Loucy (cell line): ENCODE measurements at regions not wholly inside any gene's neighbourhood (a gene's known extent, or its start where the extent isn't known, plus 50 kb on each side); places are given as distances from the start of the nearest gene placed in this dataset.

Experiments used
- EZH2phosphoT487 ChIP-seq: fragments of 200-600 bp; IDR thresholded peaks from 2 replicates; pipeline ENCODE4 v1.6.1; 2018; ENCODE audit warnings: antibody characterized with exemption, mild to moderate bottlenecking, moderate library complexity, borderline replicate concordance
- TF ChIP-seq, protein P1 (sequence below): fragments of 200-600 bp; sonication (generic); conservative IDR thresholded peaks from 2 replicates; pipeline ENCODE4 v1.5.1; 2014; ENCODE audit warnings: mild to moderate bottlenecking, antibody characterized with exemption, low read length

DNA sequence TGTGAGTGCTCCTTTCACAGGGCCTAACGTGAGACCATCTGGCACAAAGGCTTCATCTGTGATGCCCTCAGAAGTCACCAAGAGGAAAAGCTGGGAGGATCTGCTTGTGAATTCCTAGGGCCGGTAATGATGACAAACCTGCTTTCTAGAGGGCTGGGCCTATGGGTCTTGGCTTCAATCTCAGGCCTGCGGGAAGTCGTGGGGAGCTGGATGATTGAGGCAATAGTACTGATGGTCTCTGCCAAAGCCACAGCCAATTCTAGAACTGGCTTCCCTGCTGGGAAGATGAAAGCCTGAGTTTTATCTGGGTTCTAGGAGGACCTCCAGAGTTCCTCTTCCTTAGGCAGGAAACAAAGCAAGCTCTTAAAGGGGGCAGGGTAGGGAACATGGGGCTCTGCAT lies 102.7 kb downstream of the TMEM215 start:
- TF ChIP-seq, protein P1, sequence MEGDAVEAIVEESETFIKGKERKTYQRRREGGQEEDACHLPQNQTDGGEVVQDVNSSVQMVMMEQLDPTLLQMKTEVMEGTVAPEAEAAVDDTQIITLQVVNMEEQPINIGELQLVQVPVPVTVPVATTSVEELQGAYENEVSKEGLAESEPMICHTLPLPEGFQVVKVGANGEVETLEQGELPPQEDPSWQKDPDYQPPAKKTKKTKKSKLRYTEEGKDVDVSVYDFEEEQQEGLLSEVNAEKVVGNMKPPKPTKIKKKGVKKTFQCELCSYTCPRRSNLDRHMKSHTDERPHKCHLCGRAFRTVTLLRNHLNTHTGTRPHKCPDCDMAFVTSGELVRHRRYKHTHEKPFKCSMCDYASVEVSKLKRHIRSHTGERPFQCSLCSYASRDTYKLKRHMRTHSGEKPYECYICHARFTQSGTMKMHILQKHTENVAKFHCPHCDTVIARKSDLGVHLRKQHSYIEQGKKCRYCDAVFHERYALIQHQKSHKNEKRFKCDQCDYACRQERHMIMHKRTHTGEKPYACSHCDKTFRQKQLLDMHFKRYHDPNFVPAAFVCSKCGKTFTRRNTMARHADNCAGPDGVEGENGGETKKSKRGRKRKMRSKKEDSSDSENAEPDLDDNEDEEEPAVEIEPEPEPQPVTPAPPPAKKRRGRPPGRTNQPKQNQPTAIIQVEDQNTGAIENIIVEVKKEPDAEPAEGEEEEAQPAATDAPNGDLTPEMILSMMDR: no peak
- TF ChIP-seq EZH2phosphoT487: no peak
